WI38 (cell line): ENCODE measurements at regions not wholly inside any gene's neighbourhood (a gene's known extent, or its start where the extent isn't known, plus 50 kb on each side); places are given as distances from the start of the nearest gene placed in this dataset.

Experiments
- H3K4me3 ChIP-seq: 2 replicates; pipeline ENCODE4 v1.5.1; 2011; ENCODE audit warnings: low read depth, mild to moderate bottlenecking, control low read depth, low read length
- TF ChIP-seq, protein P1 (sequence below): IDR thresholded peaks from 2 replicates; pipeline ENCODE4 v1.5.1; 2012; ENCODE audit warnings: low read depth, mild to moderate bottlenecking, control low read depth, low read length

GRCh38 chr2:196546151-196546919, 93.2 kb upstream of the CCDC150 start:
- TF ChIP-seq, protein P1, sequence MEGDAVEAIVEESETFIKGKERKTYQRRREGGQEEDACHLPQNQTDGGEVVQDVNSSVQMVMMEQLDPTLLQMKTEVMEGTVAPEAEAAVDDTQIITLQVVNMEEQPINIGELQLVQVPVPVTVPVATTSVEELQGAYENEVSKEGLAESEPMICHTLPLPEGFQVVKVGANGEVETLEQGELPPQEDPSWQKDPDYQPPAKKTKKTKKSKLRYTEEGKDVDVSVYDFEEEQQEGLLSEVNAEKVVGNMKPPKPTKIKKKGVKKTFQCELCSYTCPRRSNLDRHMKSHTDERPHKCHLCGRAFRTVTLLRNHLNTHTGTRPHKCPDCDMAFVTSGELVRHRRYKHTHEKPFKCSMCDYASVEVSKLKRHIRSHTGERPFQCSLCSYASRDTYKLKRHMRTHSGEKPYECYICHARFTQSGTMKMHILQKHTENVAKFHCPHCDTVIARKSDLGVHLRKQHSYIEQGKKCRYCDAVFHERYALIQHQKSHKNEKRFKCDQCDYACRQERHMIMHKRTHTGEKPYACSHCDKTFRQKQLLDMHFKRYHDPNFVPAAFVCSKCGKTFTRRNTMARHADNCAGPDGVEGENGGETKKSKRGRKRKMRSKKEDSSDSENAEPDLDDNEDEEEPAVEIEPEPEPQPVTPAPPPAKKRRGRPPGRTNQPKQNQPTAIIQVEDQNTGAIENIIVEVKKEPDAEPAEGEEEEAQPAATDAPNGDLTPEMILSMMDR, result no peak

GRCh38 chr2:196549052-196549451, 90.5 kb upstream of the CCDC150 start:
- H3K4me3 ChIP-seq, result no peak overlapping the region
- TF ChIP-seq, protein P1, result no peak

More at GRCh38 chr2:196546151-196546919, 93.2 kb upstream of the CCDC150 start:
- no peak overlapping the region for H3K4me3 ChIP-seq

DNA sequence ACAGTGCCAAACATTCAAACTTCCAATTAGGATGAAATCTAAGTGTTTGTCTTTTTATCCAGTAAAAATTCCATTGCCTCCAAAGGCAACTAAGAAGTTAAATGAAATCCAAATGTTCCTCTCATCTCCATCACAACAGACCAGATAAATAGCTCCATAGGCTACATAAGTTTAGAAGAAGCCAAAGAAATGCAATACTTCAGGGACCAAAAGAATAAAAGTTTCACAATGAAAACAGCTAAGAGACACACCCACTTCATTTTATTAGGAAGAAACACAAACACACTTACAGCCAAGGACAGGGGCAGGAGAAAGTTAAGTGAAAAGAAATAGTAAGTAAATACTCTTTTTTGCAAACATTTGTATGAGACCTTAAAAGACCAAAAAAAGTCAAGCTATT, 88.5 kb upstream of the CCDC150 start:
- no peak overlapping the region for H3K4me3 ChIP-seq
- TF ChIP-seq, protein P1, result no peak

DNA sequence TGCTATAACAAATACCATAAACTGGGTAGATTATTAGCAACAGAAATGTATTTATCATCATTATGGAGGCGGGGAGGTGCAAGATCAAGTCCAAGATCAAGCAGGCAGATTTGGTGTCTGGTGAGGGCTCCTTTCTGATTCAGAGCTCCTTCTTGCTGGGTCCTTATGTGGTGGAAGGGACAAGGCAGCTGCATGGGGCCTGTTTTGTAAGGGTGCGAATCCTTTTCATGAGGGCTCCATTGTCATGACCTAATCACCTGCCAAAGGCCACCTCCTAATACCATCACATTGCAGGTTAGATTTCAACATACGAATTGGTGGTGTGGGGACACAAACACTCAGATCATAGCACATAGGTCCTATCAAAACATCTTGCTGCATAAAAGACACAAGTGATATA, 84.4 kb upstream of the CCDC150 start:
- no peak overlapping the region for H3K4me3 ChIP-seq
- TF ChIP-seq, protein P1, result no peak

DNA sequence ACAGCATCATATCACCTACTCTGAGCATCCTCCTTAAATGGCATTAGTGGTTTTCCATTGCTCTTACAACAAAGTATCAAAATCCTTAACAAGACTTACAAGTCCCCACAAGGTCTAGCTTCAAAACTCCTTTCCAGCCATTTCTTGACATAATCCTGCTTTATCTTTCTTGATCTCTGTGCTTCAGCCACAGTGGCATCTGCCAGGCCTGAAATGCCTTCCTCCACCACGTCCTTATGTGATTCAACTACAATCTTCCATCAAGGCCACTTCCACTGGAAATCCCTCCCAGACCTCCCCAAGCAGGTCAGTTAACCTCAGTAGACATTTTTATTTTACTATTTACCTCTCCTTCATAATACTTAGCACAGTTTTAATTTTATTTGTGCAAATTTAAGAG, 83.8 kb upstream of the CCDC150 start:
- no peak overlapping the region for H3K4me3 ChIP-seq
- TF ChIP-seq, protein P1, result no peak

GRCh38 chr2:196558497-196558896, 81.0 kb upstream of the CCDC150 start:
- TF ChIP-seq, protein P1, result no peak
- H3K4me3 ChIP-seq, result no peak overlapping the region

DNA sequence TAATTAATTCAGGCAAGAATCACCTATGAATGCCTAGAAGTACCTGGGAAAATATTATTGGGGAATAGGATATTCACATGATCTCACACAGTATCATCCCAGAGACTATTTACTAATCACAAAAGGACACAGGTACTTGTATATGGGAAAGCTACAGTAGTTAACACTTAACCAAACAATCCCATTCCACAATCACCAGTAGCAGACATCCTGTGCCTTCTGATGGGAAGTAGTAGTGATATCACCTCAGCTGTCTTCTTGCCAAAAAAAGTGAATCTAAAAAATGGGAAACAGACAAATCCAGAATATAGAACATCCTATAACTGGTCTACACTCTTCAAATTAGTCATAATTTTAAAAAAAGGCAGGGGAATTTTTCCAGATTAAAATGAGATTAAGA, 75.6 kb upstream of the CCDC150 start:
- TF ChIP-seq, protein P1, result no peak
- no peak overlapping the region for H3K4me3 ChIP-seq
